ENCODE measurements at regions not wholly inside any gene's neighbourhood (a gene's known extent, or its start where the extent isn't known, plus 50 kb on each side); places are given as distances from the start of the nearest gene placed in this dataset.
A peak's percentile ranks its signal among the peaks of the same experiment; 100 is the strongest.

DNA sequence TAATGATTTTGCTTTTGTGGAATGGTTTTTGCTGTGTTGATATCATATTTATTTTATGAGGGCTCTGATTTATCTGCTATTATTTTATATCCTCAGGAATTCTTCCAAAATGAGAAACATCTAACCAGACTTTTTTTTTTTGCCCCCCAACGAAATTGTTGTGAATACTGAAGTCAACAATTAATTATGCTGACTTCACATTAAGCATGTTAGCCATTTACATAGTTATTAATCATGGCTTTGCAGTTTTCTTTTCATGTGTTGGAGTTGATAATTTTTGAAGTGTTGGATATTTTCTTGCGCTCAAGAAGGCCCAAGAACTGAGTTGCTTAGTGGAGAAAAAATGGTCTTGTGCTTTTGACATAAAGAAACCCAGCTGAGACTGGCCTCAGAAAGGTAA lies 246.6 kb upstream of the CRY1 start:
- 71 to 72% methylated on average over 2 of the region's 2 CpGs for WGBS, 2 experiments (ENCODE audit: low coverage in 1 of 2, low lambda C conversion rate in 2 of 2, missing lambda C conversion rate in 2 of 2)
- Histone ChIP-seq H3K9ac (no peak overlapping the region), H3K4me1 (ENCODE audit: insufficient read depth) (peaks cover 9% of the 10 kb centered on the region), H4K20me1 (ENCODE audit: insufficient read depth) (no peaks in the 10 kb centered on the region), H3K9me2 (ENCODE audit: insufficient read depth) (no peaks in the 10 kb centered on the region), H3K27me3 (replicated peaks; ENCODE audit: insufficient read depth) (no peaks in the 10 kb centered on the region), H3F3A (ENCODE audit: insufficient read depth) (no peaks in the 10 kb centered on the region), H3K36me3 (ENCODE audit: low read depth) (no peaks in the 10 kb centered on the region), H3K4me3 (no peak overlapping the region), H3K9me3 (ENCODE audit: low read depth) (no peaks in the 10 kb centered on the region), H2AFZ (no peak overlapping the region), H3K79me2 (ENCODE audit: insufficient read depth) (no peaks in the 10 kb centered on the region), H3K4me2 (ENCODE audit: unreplicated experiment) (no peak overlapping the region), H3K27ac (no peak overlapping the region)
- in situ Hi-C loops (cut with MboI), result no loop called here
- DNase-seq, result no peak
- TF ChIP-seq EZH2phosphoT487 (IDR thresholded peaks at IDR 0.05; ENCODE audit: insufficient read depth, low read depth) (no peak), EZH2 (IDR thresholded peaks at IDR 0.05; ENCODE audit: insufficient read depth, poor library complexity, severe bottlenecking) (no peak)

GRCh38 chr12:107340898-107341297 lies 247.5 kb upstream of the CRY1 start:
- no peak overlapping the region for H3K4me2 ChIP-seq (ENCODE audit: unreplicated experiment)
- no peaks in the 10 kb centered on the region for H3K9me2 ChIP-seq (ENCODE audit: insufficient read depth)
- no peaks in the 10 kb centered on the region for H3K79me2 ChIP-seq (ENCODE audit: insufficient read depth)
- no peak for DNase-seq
- H2AFZ ChIP-seq, result no peak overlapping the region
- H3K4me3 ChIP-seq, result no peak overlapping the region
- H4K20me1 ChIP-seq (ENCODE audit: insufficient read depth), result no peaks in the 10 kb centered on the region
- in situ Hi-C loops (cut with MboI), result no loop called here
- 78 to 88% methylated on average over 5 of the region's 5 CpGs for WGBS, 2 experiments (ENCODE audit: low coverage in 1 of 2, low lambda C conversion rate in 2 of 2, missing lambda C conversion rate in 2 of 2)
- H3F3A ChIP-seq (ENCODE audit: insufficient read depth), result no peaks in the 10 kb centered on the region
- TF ChIP-seq EZH2 (IDR thresholded peaks at IDR 0.05; ENCODE audit: insufficient read depth, poor library complexity, severe bottlenecking) (no peak), EZH2phosphoT487 (IDR thresholded peaks at IDR 0.05; ENCODE audit: insufficient read depth, low read depth) (no peak)
- H3K36me3 ChIP-seq (ENCODE audit: low read depth), result no peaks in the 10 kb centered on the region
- no peak overlapping the region for H3K27ac ChIP-seq
- no peak overlapping the region for H3K9ac ChIP-seq
- H3K4me1 ChIP-seq (ENCODE audit: insufficient read depth), result peaks cover 14% of the 10 kb centered on the region
- H3K9me3 ChIP-seq (ENCODE audit: low read depth), result no peaks in the 10 kb centered on the region
- no peaks in the 10 kb centered on the region for H3K27me3 ChIP-seq (replicated peaks; ENCODE audit: insufficient read depth)

GRCh38 chr12:107344035-107344808 lies 250.9 kb upstream of the CRY1 start:
- Histone ChIP-seq H3K36me3 (ENCODE audit: low read depth) (no peaks in the 10 kb centered on the region), H3K9me2 (ENCODE audit: insufficient read depth) (no peaks in the 10 kb centered on the region), H3K27ac (no peak overlapping the region), H3K4me1 (ENCODE audit: insufficient read depth) (peaks cover 17% of the 10 kb centered on the region), H4K20me1 (ENCODE audit: insufficient read depth) (no peaks in the 10 kb centered on the region), H3K4me3 (no peak overlapping the region), H2AFZ (no peak overlapping the region), H3K9me3 (ENCODE audit: low read depth) (no peaks in the 10 kb centered on the region), H3F3A (ENCODE audit: insufficient read depth) (no peaks in the 10 kb centered on the region), H3K79me2 (ENCODE audit: insufficient read depth) (no peaks in the 10 kb centered on the region), H3K27me3 (replicated peaks; ENCODE audit: insufficient read depth) (no peaks in the 10 kb centered on the region), H3K4me2 (ENCODE audit: unreplicated experiment) (peak overlapping the region; percentile 40), H3K9ac (no peak overlapping the region)
- 45 to 55% methylated on average over 3 of the region's 3 CpGs for WGBS, 2 experiments (ENCODE audit: low coverage in 1 of 2, low lambda C conversion rate in 2 of 2, missing lambda C conversion rate in 2 of 2)
- DNase-seq, result peak; percentile 71
- in situ Hi-C loops (cut with MboI), result no loop called here
- TF ChIP-seq EZH2 (IDR thresholded peaks at IDR 0.05; ENCODE audit: insufficient read depth, poor library complexity, severe bottlenecking) (no peak), EZH2phosphoT487 (IDR thresholded peaks at IDR 0.05; ENCODE audit: insufficient read depth, low read depth) (no peak)

DNA sequence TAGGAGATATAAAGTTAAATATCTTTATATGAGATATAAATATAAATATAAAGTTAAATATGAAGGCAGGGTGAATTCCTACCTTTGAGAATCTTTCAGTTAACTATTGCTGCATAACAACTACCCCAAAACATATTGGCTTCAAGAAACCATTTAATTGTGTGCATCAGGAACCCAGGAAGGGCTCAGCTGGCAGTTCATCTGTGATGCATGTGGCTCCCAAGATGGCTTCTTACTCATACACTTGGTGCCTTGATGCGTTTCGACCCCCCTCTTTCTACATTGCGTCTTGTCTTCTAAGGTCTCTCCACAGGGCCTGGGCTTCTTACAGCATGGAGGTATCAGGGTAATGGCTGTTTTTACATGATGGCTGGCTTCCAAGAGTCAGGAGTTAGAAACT lies 253.9 kb upstream of the CRY1 start:
- DNase-seq, result no peak
- WGBS, 2 experiments (ENCODE audit: low coverage in 1 of 2, low lambda C conversion rate in 2 of 2, missing lambda C conversion rate in 2 of 2), result 90 to 98% methylated on average over 3 of the region's 3 CpGs

More for the DNA sequence above, 253.9 kb upstream of the CRY1 start:
- Histone ChIP-seq H3F3A (ENCODE audit: insufficient read depth) (0 out of 2 replicates have a peak, but pooled peaks cover 4% of the 10 kb centered on the region), H3K9me3 (ENCODE audit: low read depth) (no peaks in the 10 kb centered on the region), H3K4me3 (no peak overlapping the region), H3K36me3 (ENCODE audit: low read depth) (no peaks in the 10 kb centered on the region), H3K9ac (no peak overlapping the region), H3K79me2 (ENCODE audit: insufficient read depth) (no peaks in the 10 kb centered on the region), H4K20me1 (ENCODE audit: insufficient read depth) (no peaks in the 10 kb centered on the region), H3K27me3 (replicated peaks; ENCODE audit: insufficient read depth) (no peaks in the 10 kb centered on the region), H3K9me2 (ENCODE audit: insufficient read depth) (no peaks in the 10 kb centered on the region), H3K27ac (no peak overlapping the region), H3K4me2 (ENCODE audit: unreplicated experiment) (no peak overlapping the region), H3K4me1 (ENCODE audit: insufficient read depth) (peaks cover 17% of the 10 kb centered on the region), H2AFZ (no peak overlapping the region)
- in situ Hi-C loops (cut with MboI), result no loop called here
- no peak for TF ChIP-seq EZH2 (IDR thresholded peaks at IDR 0.05; ENCODE audit: insufficient read depth, poor library complexity, severe bottlenecking)
- TF ChIP-seq EZH2phosphoT487 (IDR thresholded peaks at IDR 0.05; ENCODE audit: insufficient read depth, low read depth), result no peak

Data from GM23248 (cell line).